ENCODE measurements at regions not wholly inside any gene's neighbourhood (a gene's known extent, or its start where the extent isn't known, plus 50 kb on each side); places are given as distances from the start of the nearest gene placed in this dataset.
"Not testable (repeated sequence)": the region's sequence is repeated elsewhere in the genome, so short reads cannot be mapped to it uniquely, and the experiment has no call there.

DNA sequence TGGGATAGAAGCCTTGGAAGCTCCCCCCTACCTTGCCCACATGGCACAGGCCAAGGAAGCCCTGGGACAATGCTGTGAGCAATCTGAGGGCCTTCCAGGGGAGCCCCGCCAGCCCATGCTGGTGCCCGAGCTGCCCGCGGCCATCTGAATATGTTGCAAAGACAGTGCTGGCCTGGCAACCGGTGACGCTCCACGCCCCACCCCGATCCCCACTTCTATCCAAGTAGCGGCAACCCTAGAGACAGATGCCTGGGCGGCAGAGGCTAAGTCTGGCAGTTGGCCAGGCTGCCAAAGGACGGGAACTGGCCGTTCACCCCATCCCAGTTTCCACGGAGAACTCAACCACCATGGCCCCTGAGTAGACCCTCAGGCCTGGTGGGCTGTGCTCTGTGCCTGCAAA lies 1214.9 kb downstream of the FOXD4L5 start:
- DNase-seq; BruUV-seq (replicated peaks); H3K27me3 ChIP-seq (ENCODE audit: low read length); H3K27ac ChIP-seq (ENCODE audit: low read length); H3K4me2 ChIP-seq (ENCODE audit: low read length); POLR2A ChIA-PET (ENCODE audit: unreplicated experiment); H3K36me3 ChIP-seq (ENCODE audit: low read depth, low read length); ATAC-seq; CTCF ChIA-PET; H3K9me3 ChIP-seq (ENCODE audit: low read length); H2AFZ ChIP-seq (ENCODE audit: low read length); H3K4me1 ChIP-seq (ENCODE audit: insufficient read depth, low read length); intact Hi-C loops (cut with micrococcal nuclease); H3F3A ChIP-seq (ENCODE audit: low read length, unreplicated experiment); H3K79me2 ChIP-seq (ENCODE audit: low read length); H3K9me2 ChIP-seq (replicated peaks; ENCODE audit: low read length); H3K9ac ChIP-seq (ENCODE audit: low read length); H3K4me3 ChIP-seq (ENCODE audit: low read length); H4K20me1 ChIP-seq (ENCODE audit: low read length): not testable (repeated sequence)

DNA sequence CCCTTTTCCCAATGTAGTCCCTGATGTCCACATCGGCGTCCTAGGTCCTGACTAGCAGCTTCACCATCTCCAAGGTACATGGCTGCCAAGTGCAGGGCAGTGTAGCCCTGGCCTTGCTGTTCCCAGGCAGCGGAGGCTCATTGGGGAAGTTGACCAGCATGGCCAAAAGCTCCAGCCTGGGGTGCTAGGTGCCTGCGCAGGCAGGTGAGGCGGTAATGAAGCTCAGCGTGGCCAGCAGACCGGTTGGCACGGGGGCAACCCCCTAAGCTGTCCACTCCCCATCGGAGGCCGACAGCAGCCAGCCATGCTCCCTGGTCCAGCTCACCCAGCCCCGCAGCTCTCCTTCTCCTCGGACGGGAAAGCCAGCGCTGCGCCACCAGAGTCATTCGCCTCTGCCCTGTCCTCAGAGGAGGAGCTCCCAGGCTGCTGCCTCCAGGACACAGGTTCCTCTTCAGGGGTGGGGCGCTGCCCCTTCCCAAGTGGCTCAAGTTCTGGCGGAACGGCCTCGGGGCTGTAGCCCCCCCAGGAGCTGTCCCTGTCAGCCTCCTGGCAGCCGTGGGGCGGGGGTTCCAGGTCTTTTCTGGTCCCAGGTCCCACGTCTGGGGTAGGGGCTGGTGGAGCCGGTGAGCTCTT lies 1218.2 kb downstream of the FOXD4L5 start:
- Histone ChIP-seq H4K20me1 (ENCODE audit: low read length) (no peaks in the 10 kb centered on the region), H3K4me2 (ENCODE audit: low read length) (no peak overlapping the region), H3K27me3 (ENCODE audit: low read length) (peaks cover 8% of the 10 kb centered on the region; the same call in 1 of the 2 replicates), H2AFZ (ENCODE audit: low read length) (no peak overlapping the region), H3K27ac (ENCODE audit: low read length) (no peak overlapping the region), H3K4me1 (ENCODE audit: insufficient read depth, low read length) (no peaks in the 10 kb centered on the region), H3K4me3 (ENCODE audit: low read length) (no peak overlapping the region), H3K36me3 (ENCODE audit: low read depth, low read length) (no peaks in the 10 kb centered on the region), H3K79me2 (ENCODE audit: low read length) (no peaks in the 10 kb centered on the region), H3K9me2 (replicated peaks; ENCODE audit: low read length) (no peaks in the 10 kb centered on the region), H3F3A (ENCODE audit: low read length, unreplicated experiment) (no peaks in the 10 kb centered on the region), H3K9me3 (ENCODE audit: low read length) (no peaks in the 10 kb centered on the region), H3K9ac (ENCODE audit: low read length) (no peak overlapping the region)
- ATAC-seq (no peak), DNase-seq (no peak)
- ChIA-PET POLR2A (ENCODE audit: unreplicated experiment) (no interaction called here), CTCF (no interaction called here)
- no TSS peak for BruUV-seq (replicated peaks)
- intact Hi-C loops (cut with micrococcal nuclease): no loop called here
- TF ChIP-seq, protein P1, sequence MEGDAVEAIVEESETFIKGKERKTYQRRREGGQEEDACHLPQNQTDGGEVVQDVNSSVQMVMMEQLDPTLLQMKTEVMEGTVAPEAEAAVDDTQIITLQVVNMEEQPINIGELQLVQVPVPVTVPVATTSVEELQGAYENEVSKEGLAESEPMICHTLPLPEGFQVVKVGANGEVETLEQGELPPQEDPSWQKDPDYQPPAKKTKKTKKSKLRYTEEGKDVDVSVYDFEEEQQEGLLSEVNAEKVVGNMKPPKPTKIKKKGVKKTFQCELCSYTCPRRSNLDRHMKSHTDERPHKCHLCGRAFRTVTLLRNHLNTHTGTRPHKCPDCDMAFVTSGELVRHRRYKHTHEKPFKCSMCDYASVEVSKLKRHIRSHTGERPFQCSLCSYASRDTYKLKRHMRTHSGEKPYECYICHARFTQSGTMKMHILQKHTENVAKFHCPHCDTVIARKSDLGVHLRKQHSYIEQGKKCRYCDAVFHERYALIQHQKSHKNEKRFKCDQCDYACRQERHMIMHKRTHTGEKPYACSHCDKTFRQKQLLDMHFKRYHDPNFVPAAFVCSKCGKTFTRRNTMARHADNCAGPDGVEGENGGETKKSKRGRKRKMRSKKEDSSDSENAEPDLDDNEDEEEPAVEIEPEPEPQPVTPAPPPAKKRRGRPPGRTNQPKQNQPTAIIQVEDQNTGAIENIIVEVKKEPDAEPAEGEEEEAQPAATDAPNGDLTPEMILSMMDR (conservative IDR thresholded peaks at IDR 0.05; ENCODE audit: low read depth, low read length): no peak
- no peak for TF ChIP-seq EZH2 (IDR thresholded peaks at IDR 0.05; ENCODE audit: low read length, unreplicated experiment)
- TF ChIP-seq EZH2phosphoT487 (IDR thresholded peaks at IDR 0.05; ENCODE audit: borderline replicate concordance, low read length): no peak

DNA sequence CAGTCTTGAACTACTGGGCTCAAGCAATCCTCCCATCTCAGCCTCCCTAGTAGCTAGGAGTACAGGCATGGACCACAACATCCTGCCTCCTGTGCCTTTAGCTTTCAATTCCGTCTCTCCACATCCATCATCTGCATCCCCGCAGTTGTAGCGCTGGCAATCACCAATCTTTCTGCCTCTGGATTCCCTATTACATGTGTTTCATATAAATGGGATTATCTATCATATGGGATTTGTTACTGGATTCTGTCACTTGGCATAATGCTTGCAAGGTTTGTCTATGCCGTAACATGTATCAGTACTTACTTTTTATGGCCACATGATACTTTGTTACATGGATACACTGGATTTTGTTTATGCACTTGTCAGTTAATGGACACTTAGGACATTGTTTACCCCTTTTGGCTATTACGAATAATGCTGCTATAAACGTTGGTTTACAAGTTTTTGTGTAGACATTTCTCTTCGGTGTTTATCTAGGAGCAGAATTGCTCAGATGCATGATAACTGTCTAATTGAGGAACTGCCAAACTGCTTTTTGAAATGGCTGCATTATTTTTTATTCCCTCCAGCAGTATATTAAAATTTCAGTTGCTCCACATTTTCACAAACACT lies 1223.9 kb downstream of the FOXD4L5 start:
- no peaks in the 10 kb centered on the region for H3K4me1 ChIP-seq (ENCODE audit: insufficient read depth, low read length)
- ATAC-seq: no peak

DNA sequence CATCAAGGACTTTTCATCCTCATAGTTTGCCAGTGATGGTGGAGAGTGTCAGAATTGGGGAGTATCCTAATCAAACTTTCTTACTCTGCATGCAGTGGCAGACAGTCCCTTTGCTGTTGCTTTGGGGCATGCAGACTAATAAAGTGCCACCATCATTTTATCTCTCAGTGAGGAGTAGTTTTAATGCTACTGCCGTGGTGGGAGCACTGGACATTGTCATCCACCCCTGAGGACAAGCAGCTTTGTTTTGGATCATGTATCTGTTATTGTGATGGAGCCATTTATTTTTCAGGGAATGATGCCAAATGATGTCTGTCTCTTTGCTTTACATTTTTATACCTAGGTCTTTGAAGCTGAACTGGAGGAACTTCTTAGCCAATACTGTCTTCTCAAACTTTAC lies 1226.9 kb downstream of the FOXD4L5 start:
- intact Hi-C loops (cut with micrococcal nuclease); ATAC-seq; DNase-seq; H2AFZ ChIP-seq (ENCODE audit: low read length); H4K20me1 ChIP-seq (ENCODE audit: low read length); H3K4me1 ChIP-seq (ENCODE audit: insufficient read depth, low read length); H3F3A ChIP-seq (ENCODE audit: low read length, unreplicated experiment); H3K36me3 ChIP-seq (ENCODE audit: low read depth, low read length); H3K9ac ChIP-seq (ENCODE audit: low read length); H3K27ac ChIP-seq (ENCODE audit: low read length); H3K79me2 ChIP-seq (ENCODE audit: low read length); H3K4me2 ChIP-seq (ENCODE audit: low read length); CTCF ChIA-PET; H3K4me3 ChIP-seq (ENCODE audit: low read length); BruUV-seq (replicated peaks); H3K9me2 ChIP-seq (replicated peaks; ENCODE audit: low read length); H3K27me3 ChIP-seq (ENCODE audit: low read length); POLR2A ChIA-PET (ENCODE audit: unreplicated experiment); H3K9me3 ChIP-seq (ENCODE audit: low read length): not testable (repeated sequence)

More for the DNA sequence above, 1223.9 kb downstream of the FOXD4L5 start:
- no TSS peak for BruUV-seq (replicated peaks)
- Histone ChIP-seq H3F3A (ENCODE audit: low read length, unreplicated experiment) (no peaks in the 10 kb centered on the region), H2AFZ (ENCODE audit: low read length) (no peak overlapping the region), H3K27ac (ENCODE audit: low read length) (no peak overlapping the region), H3K4me3 (ENCODE audit: low read length) (no peak overlapping the region), H4K20me1 (ENCODE audit: low read length) (no peaks in the 10 kb centered on the region), H3K9me3 (ENCODE audit: low read length) (no peaks in the 10 kb centered on the region), H3K9me2 (replicated peaks; ENCODE audit: low read length) (no peaks in the 10 kb centered on the region), H3K36me3 (ENCODE audit: low read depth, low read length) (no peaks in the 10 kb centered on the region), H3K4me2 (ENCODE audit: low read length) (no peak overlapping the region), H3K79me2 (ENCODE audit: low read length) (no peaks in the 10 kb centered on the region), H3K9ac (ENCODE audit: low read length) (no peak overlapping the region), H3K27me3 (ENCODE audit: low read length) (no peaks in the 10 kb centered on the region)
- POLR2A ChIA-PET (ENCODE audit: unreplicated experiment): no interaction called here
- no peak for DNase-seq
- TF ChIP-seq EZH2 (IDR thresholded peaks at IDR 0.05; ENCODE audit: low read length, unreplicated experiment): no peak
- TF ChIP-seq, protein P1 (conservative IDR thresholded peaks at IDR 0.05; ENCODE audit: low read depth, low read length): no peak
- TF ChIP-seq EZH2phosphoT487 (IDR thresholded peaks at IDR 0.05; ENCODE audit: borderline replicate concordance, low read length): no peak
- CTCF ChIA-PET: no interaction called here
- intact Hi-C loops (cut with micrococcal nuclease): no loop called here
